HEK293 (cell line): ENCODE measurements at regions not wholly inside any gene's neighbourhood (a gene's known extent, or its start where the extent isn't known, plus 50 kb on each side); places are given as distances from the start of the nearest gene placed in this dataset.

ENCODE experiments used
- CTCF ChIA-PET: fragments of 350-600 bp; formaldehyde crosslinking; extraction: SDS; loops from one replicate; lab custom pipeline; 2021; ENCODE audit warnings: antibody characterized with exemption; lab: Yijun Ruan, JAX
- POLR2A ChIA-PET: fragments of 300-600 bp; formaldehyde crosslinking; extraction: SDS; loops from one replicate; lab custom pipeline; 2020; ENCODE audit warnings: antibody characterized with exemption, inconsistent platforms; lab: Yijun Ruan, JAX
- H3K27ac ChIP-seq: fragments of 200-500 bp; sonication (Bioruptor generic); 2 replicates; pipeline ENCODE4 v1.5.1; 2014; ENCODE audit warnings: low read depth, low read length, control low read depth, inconsistent platforms; ENCODE audit errors: extremely low read depth
- H3K36me3 ChIP-seq, 2 experiments: fragments of 200-500 bp in 1 of 2; sonication (Bioruptor generic) in 1 of 2; 1 replicate in 1 of 2; 2 replicates in 1 of 2; pipeline ENCODE4 v1.5.1; 2014 to 2017; ENCODE audit warnings: inconsistent platforms in 2 of 2, low read length in 2 of 2; ENCODE audit not compliant: control insufficient read depth in 2 of 2, insufficient read depth in 1 of 2
- H3K4me1 ChIP-seq: fragments of 200-500 bp; sonication (Bioruptor generic); 2 replicates; pipeline ENCODE4 v1.5.1; 2014; ENCODE audit warnings: mild to moderate bottlenecking, low read length, inconsistent platforms; ENCODE audit not compliant: control insufficient read depth, insufficient read depth
- H3K4me3 ChIP-seq: 2 replicates; pipeline ENCODE4 v1.5.1; 2011; ENCODE audit warnings: low read depth, mild to moderate bottlenecking, control low read depth, low read length, moderate library complexity
- H3K9me3 ChIP-seq: fragments of 200-500 bp; sonication (Bioruptor generic); 2 replicates; pipeline ENCODE4 v1.5.1; 2014; ENCODE audit warnings: low read depth, low read length, inconsistent platforms; ENCODE audit not compliant: control insufficient read depth, insufficient read depth
- ATF2 ChIP-seq: fragments of 450-650 bp; formaldehyde crosslinking; IDR thresholded peaks from 2 replicates; pipeline ENCODE4 v1.5.1; 2016; ENCODE audit warnings: missing biosample characterization, missing genetic modification characterization, low read depth
- HOXC10 ChIP-seq: sonication (generic); formaldehyde crosslinking; IDR thresholded peaks from 2 replicates; pipeline ENCODE4 v1.8.1; 2023; ENCODE audit warnings: mild to moderate bottlenecking, missing genetic modification reagents
- KLF1 ChIP-seq: fragments of 450-650 bp; formaldehyde crosslinking; IDR thresholded peaks from 2 replicates; pipeline ENCODE4 v1.5.1; 2016; ENCODE audit warnings: missing biosample characterization, missing genetic modification characterization
- KLF9 ChIP-seq: fragments of 450-650 bp; formaldehyde crosslinking; IDR thresholded peaks from 2 replicates; pipeline ENCODE4 v1.5.1; 2016; ENCODE audit warnings: missing biosample characterization, missing genetic modification characterization, low read depth
- MZF1 ChIP-seq: fragments of 450-650 bp; formaldehyde crosslinking; IDR thresholded peaks from 2 replicates; pipeline ENCODE4 v1.5.1; 2017; ENCODE audit warnings: missing biosample characterization, missing genetic modification characterization, borderline replicate concordance
- PRDM10 ChIP-seq: fragments of 450-650 bp; formaldehyde crosslinking; IDR thresholded peaks from 2 replicates; pipeline ENCODE4 v1.5.1; 2016; ENCODE audit warnings: missing biosample characterization, missing genetic modification characterization
- ZIC2 ChIP-seq: fragments of 450-650 bp; formaldehyde crosslinking; IDR thresholded peaks from 2 replicates; pipeline ENCODE4 v1.5.1; 2016; ENCODE audit warnings: missing biosample characterization, missing genetic modification characterization
- ZNF19 ChIP-seq: fragments of 450-650 bp; formaldehyde crosslinking; IDR thresholded peaks from 2 replicates; pipeline ENCODE4; 2016; ENCODE audit warnings: missing biosample characterization, missing genetic modification characterization, low read depth
- ZNF274 ChIP-seq, 2 experiments: fragments of 200-500 bp in 1 of 2; fragments of 450-650 bp in 1 of 2; sonication (Bioruptor generic) in 1 of 2; formaldehyde crosslinking in 1 of 2; IDR thresholded peaks; 2 replicates each; pipeline versions ENCODE4 v1.5.1 to v1.6.1; 2014 to 2016; ENCODE audit warnings: borderline replicate concordance in 1 of 2, inconsistent platforms in 1 of 2, low read length in 1 of 2, missing biosample characterization in 1 of 2, missing genetic modification characterization in 1 of 2
- ZNF292 ChIP-seq: fragments of 450-650 bp; formaldehyde crosslinking; IDR thresholded peaks from 2 replicates; pipeline ENCODE4 v1.5.1; 2016; ENCODE audit warnings: low read depth, missing biosample characterization, missing genetic modification characterization, borderline replicate concordance
- ZNF324 ChIP-seq: fragments of 450-650 bp; formaldehyde crosslinking; IDR thresholded peaks from 2 replicates; pipeline ENCODE4 v1.5.1; 2016; ENCODE audit warnings: missing biosample characterization, missing genetic modification characterization
- ZNF341 ChIP-seq: fragments of 450-650 bp; formaldehyde crosslinking; IDR thresholded peaks from 2 replicates; pipeline ENCODE4; 2016; ENCODE audit warnings: low read depth, missing biosample characterization, missing genetic modification characterization
- ZNF398 ChIP-seq: fragments of 450-650 bp; formaldehyde crosslinking; IDR thresholded peaks from 2 replicates; pipeline ENCODE4 v1.5.1; 2017; ENCODE audit warnings: missing biosample characterization, missing genetic modification characterization
- ZNF488 ChIP-seq: fragments of 450-650 bp; formaldehyde crosslinking; IDR thresholded peaks from 2 replicates; pipeline ENCODE4 v1.5.1; 2016; ENCODE audit warnings: missing biosample characterization, missing genetic modification characterization
- ZNF596 ChIP-seq: fragments of 450-650 bp; IDR thresholded peaks from 2 replicates; pipeline ENCODE4 v1.5.0; 2018; ENCODE audit warnings: missing biosample characterization, mild to moderate bottlenecking, missing genetic modification characterization, moderate library complexity
- ZNF610 ChIP-seq: fragments of 450-650 bp; formaldehyde crosslinking; IDR thresholded peaks from 2 replicates; pipeline ENCODE4 v1.5.1; 2016; ENCODE audit warnings: missing biosample characterization, missing genetic modification characterization, borderline replicate concordance
- ZNF629 ChIP-seq: fragments of 450-650 bp; formaldehyde crosslinking; IDR thresholded peaks from 2 replicates; pipeline ENCODE4 v1.5.1; 2017; ENCODE audit warnings: missing biosample characterization, missing genetic modification characterization
- ZNF664 ChIP-seq: fragments of 450-650 bp; formaldehyde crosslinking; IDR thresholded peaks from 2 replicates; pipeline ENCODE4 v1.5.1; 2016; ENCODE audit warnings: missing biosample characterization, missing genetic modification characterization
- ZNF776 ChIP-seq: fragments of 450-650 bp; formaldehyde crosslinking; IDR thresholded peaks from 2 replicates; pipeline ENCODE4 v1.5.0; 2017; ENCODE audit warnings: missing biosample characterization, missing genetic modification characterization, borderline replicate concordance

- TF ChIP-seq PRDM10 (tag by site-specific recombination) (no peak), ZNF324 (tag by site-specific recombination) (no peak)
These were observed 272.1 kb downstream of the SP3 start (continued) for GRCh38 chr2:173693044-173693589.

GRCh38 chr2:173696274-173696673 is 268.9 kb downstream of the SP3 start:
- H3K4me1 ChIP-seq = no peaks in the 10 kb centered on the region
- TF ChIP-seq ZIC2 (tag by site-specific recombination) (no peak), KLF1 (tag by site-specific recombination) (no peak), ZNF274 (IDR thresholded peaks at IDR 0.05; ENCODE audit: low read length) (no peak), ZNF274 (tag by site-specific recombination; IDR thresholded peaks at IDR 0.05; ENCODE audit: borderline replicate concordance) (no peak), ZNF19 (tag by site-specific recombination) (no peak), ZNF629 (no peak), ZNF488 (no peak), HOXC10 (CRISPR knock-in tag) (no peak), ATF2 (tag by site-specific recombination) (no peak), ZNF398 (tag by site-specific recombination) (no peak), ZNF776 (tag by site-specific recombination) (no peak), ZNF341 (no peak), ZNF292 (tag by site-specific recombination) (no peak), KLF9 (no peak), ZNF664 (tag by site-specific recombination) (no peak), ZNF596 (tag by site-specific recombination) (no peak), ZNF610 (tag by site-specific recombination) (no peak), MZF1 (tag by site-specific recombination) (no peak)
- no peak overlapping the region for H3K4me3 ChIP-seq
- CTCF ChIA-PET = interaction anchor here (0.6 kb wide), 1 partner anchor 15 kb away, joined by 3 read pairs; no protein-coding TSS in a partner anchor
- H3K36me3 ChIP-seq = peaks cover 0 to 11% of the 10 kb centered on the region in 2 experiments; a peak in 1 of 3 replicates
- H3K27ac ChIP-seq = no peak overlapping the region
- POLR2A ChIA-PET = no interaction called here
- no peaks in the 10 kb centered on the region for H3K9me3 ChIP-seq
